ENCODE measurements at regions not wholly inside any gene's neighbourhood (a gene's known extent, or its start where the extent isn't known, plus 50 kb on each side); places are given as distances from the start of the nearest gene placed in this dataset.

DNA sequence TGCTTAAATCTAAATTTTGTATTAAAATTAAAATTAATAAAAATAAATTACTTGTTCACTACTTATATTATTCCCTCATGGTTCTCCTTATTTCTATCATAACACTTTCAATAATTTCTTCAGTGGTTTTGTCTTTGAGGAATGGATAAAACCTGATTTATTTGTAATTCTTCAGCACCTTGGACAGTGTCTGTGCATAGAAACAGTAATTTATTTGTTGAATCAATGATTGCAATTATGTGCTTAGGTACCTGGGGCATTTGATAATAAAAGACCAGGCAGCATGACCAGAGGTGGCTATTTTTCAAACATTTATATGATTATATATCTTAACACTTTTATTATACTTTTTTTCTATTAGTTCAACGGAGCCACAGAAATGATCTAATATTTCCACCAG lies 1062.7 kb downstream of the DSC3 start (continued):
- TF ChIP-seq, protein P1, sequence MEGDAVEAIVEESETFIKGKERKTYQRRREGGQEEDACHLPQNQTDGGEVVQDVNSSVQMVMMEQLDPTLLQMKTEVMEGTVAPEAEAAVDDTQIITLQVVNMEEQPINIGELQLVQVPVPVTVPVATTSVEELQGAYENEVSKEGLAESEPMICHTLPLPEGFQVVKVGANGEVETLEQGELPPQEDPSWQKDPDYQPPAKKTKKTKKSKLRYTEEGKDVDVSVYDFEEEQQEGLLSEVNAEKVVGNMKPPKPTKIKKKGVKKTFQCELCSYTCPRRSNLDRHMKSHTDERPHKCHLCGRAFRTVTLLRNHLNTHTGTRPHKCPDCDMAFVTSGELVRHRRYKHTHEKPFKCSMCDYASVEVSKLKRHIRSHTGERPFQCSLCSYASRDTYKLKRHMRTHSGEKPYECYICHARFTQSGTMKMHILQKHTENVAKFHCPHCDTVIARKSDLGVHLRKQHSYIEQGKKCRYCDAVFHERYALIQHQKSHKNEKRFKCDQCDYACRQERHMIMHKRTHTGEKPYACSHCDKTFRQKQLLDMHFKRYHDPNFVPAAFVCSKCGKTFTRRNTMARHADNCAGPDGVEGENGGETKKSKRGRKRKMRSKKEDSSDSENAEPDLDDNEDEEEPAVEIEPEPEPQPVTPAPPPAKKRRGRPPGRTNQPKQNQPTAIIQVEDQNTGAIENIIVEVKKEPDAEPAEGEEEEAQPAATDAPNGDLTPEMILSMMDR (IDR thresholded peaks at IDR 0.05; ENCODE audit: control extremely low read depth in 1 of 3, insufficient read depth in 1 of 3, low read depth in 1 of 3, low read length in 3 of 3), result no peak
- no peak for TF ChIP-seq SIX5 (IDR thresholded peaks at IDR 0.05; ENCODE audit: low read depth, low read length)
- no peak for TF ChIP-seq GTF2F1 (IDR thresholded peaks at IDR 0.05; ENCODE audit: borderline replicate concordance, low read depth, low read length)
- no peak for TF ChIP-seq ZNF274 (IDR thresholded peaks at IDR 0.05; ENCODE audit: borderline replicate concordance, extremely low read depth, low read length)
- no peak for TF ChIP-seq POLR2AphosphoS5 (IDR thresholded peaks at IDR 0.05; ENCODE audit: low read depth, low read length)
